ENCODE measurements at regions not wholly inside any gene's neighbourhood (a gene's known extent, or its start where the extent isn't known, plus 50 kb on each side); places are given as distances from the start of the nearest gene placed in this dataset.

DNA sequence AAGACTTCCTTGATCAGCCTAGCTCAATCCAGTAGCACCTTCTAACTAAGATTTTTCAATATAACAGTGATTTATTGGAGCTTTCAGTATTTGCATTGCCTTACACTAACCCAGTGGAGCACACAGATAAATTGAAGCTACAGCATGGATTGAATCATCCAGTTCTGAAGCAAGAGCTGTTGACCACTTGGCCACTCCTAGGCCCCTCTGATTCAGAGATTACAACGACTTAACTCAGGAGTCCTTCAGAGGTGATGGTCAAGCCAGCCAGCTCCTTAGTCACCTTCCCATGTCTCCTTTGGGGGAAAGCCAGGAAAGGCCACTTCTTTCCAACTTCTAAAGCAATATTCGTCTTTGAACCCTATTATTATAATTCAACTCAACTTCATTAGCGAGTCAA, 151.8 kb downstream of the TENT5C start:
- TF ChIP-seq CREB1 (CRISPR knock-in tag; IDR thresholded peaks at IDR 0.05; ENCODE audit: low read depth) (no peak), EZH2 (IDR thresholded peaks at IDR 0.05; ENCODE audit: low read depth, unreplicated experiment) (no peak)
- TF ChIP-seq, protein P1, sequence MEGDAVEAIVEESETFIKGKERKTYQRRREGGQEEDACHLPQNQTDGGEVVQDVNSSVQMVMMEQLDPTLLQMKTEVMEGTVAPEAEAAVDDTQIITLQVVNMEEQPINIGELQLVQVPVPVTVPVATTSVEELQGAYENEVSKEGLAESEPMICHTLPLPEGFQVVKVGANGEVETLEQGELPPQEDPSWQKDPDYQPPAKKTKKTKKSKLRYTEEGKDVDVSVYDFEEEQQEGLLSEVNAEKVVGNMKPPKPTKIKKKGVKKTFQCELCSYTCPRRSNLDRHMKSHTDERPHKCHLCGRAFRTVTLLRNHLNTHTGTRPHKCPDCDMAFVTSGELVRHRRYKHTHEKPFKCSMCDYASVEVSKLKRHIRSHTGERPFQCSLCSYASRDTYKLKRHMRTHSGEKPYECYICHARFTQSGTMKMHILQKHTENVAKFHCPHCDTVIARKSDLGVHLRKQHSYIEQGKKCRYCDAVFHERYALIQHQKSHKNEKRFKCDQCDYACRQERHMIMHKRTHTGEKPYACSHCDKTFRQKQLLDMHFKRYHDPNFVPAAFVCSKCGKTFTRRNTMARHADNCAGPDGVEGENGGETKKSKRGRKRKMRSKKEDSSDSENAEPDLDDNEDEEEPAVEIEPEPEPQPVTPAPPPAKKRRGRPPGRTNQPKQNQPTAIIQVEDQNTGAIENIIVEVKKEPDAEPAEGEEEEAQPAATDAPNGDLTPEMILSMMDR (conservative IDR thresholded peaks at IDR 0.05; ENCODE audit: low read depth in 2 of 2) = no peak

All from GM23338 (cell line).